Heart left ventricle (tissue), 16 donors: ENCODE measurements at regions not wholly inside any gene's neighbourhood (a gene's known extent, or its start where the extent isn't known, plus 50 kb on each side); places are given as distances from the start of the nearest gene placed in this dataset.
"Not testable (repeated sequence)": the region's sequence is repeated elsewhere in the genome, so short reads cannot be mapped to it uniquely, and the experiment has no call there.

ENCODE experiments used
- ATAC-seq, 4 donors: fragments of 200-7000 bp; cut with Tn5 transposase; one replicate each; pipeline ENCODE4 v1.9.1; 2020 to 2022; ENCODE audit warnings: moderate library complexity in 4 of 4, mild to moderate bottlenecking in 3 of 4, moderate number of reproducible peaks in 1 of 4
- DNase-seq, 5 donors: peaks; one replicate each; pipeline ENCODE4 v3.0.0-alpha.2; 2020
- H3K27ac ChIP-seq, 12 donors: fragments of 200-600 bp; sonication (generic) in 4 of 12; one replicate each; pipeline versions ENCODE4 v1.5.0 to v1.8.0; 2016 to 2022; ENCODE audit warnings: mild to moderate bottlenecking in 2 of 12
- H3K27me3 ChIP-seq, 9 donors: fragments of 200-600 bp; sonication (generic) in 2 of 9; one replicate each; pipeline versions ENCODE4 v1.5.1 to v1.8.0; 2016 to 2022; ENCODE audit warnings: mild to moderate bottlenecking in 3 of 9
- H3K36me3 ChIP-seq, 9 donors: fragments of 200-600 bp; sonication (generic) in 2 of 9; one replicate each; pipeline versions ENCODE4 v1.5.0 to v1.8.0; 2018 to 2022; ENCODE audit warnings: mild to moderate bottlenecking in 2 of 9
- H3K4me1 ChIP-seq, 12 donors: fragments of 200-600 bp; sonication (generic) in 4 of 12; one replicate each; pipeline versions ENCODE4 v1.5.0 to v1.8.0; 2016 to 2022; ENCODE audit warnings: mild to moderate bottlenecking in 3 of 12
- H3K4me3 ChIP-seq, 12 donors: fragments of 200-600 bp; sonication (generic) in 4 of 12; one replicate each; pipeline versions ENCODE4 v1.5.0 to v1.8.0; 2017 to 2022; ENCODE audit warnings: mild to moderate bottlenecking in 9 of 12, moderate library complexity in 4 of 12
- H3K9me3 ChIP-seq, 12 donors: fragments of 200-600 bp; sonication (generic) in 4 of 12; one replicate each; pipeline versions ENCODE4 v1.5.0 to v1.8.0; 2016 to 2022; ENCODE audit warnings: mild to moderate bottlenecking in 1 of 12
- CTCF ChIP-seq, 12 donors: fragments of 200-600 bp; sonication (generic) in 4 of 12; IDR thresholded peaks; one replicate each; pipeline versions ENCODE4 v1.5.0 to v1.8.0; 2018 to 2022; ENCODE audit warnings: antibody characterized with exemption in 12 of 12, mild to moderate bottlenecking in 5 of 12
- POLR2A ChIP-seq, 2 donors: fragments of 450-650 bp; IDR thresholded peaks; one replicate each; pipeline ENCODE4 v1.6.1; 2017; ENCODE audit warnings: antibody characterized with exemption in 2 of 2, mild to moderate bottlenecking in 2 of 2, moderate library complexity in 2 of 2
- WGBS, 4 donors: extraction: QIAGEN DNeasy Blood & Tissue Kit in 2 of 4; methylation state at CpG; one replicate each; pipeline versions ENCODE4 v1.1.5 to v1.1.7; 2013 to 2018; 5-methylcytosine and 5-hydroxymethylcytosine counted together
- intact Hi-C, 10 donors: fragments of 100-400 bp; cut with DNase I; formaldehyde crosslinking; loops; one replicate each; pipeline versions ENCODE4 v1.11.1 to v1.14.2; 2022
- donor health status: ischemic (EF 13 %, LVEDD 7.1; RV severe dilation, severe dysfunction).
- donor health status: healthy with polysubstance abuse.
- donor health status: DM: no; HTN: yes; CAD: no.
- donor health status: DM: no; HTN: no; CAD: no.
- donor health status: ischemic (EF 25% LVEDD 6.9; RV normal size, moderate dysfunction).
- donor health status: ischemic (EF 25% LVEDD 5.7; RV mildly dilated, moderate dysfunction).
- donor health status: healthy.
- donor health status: DM: yes; HTN: yes; CAD: no.
- donor health status: ischemic (EF 35%, LVEDD 5.7; RV mildly dilated, moderate dysfunction).
- donor health status: nonischemic (EF 11% LVEDD 7.7; RV severe dilation, severe dysfunction).
- donor health status: DM: yes; HTN: yes; CAD: no.
- donor health status: PGD.
- donor health status: ischemic (EF 29% LVEDD 5.4; RV normal size, mild dysfunction).
- donor health status: nonischemic (EF 23%, LVEDD 6.1; RV moderate dilation, normal function).

- 58 to 74% (median 70%) methylated on average over 9 of the region's 9 CpGs for WGBS, 4 donors
- Histone ChIP-seq H3K27ac (no peak overlapping the region), H3K4me1 (no peaks in the 10 kb centered on the region), H3K27me3 (peaks cover 0 to 10% (median 0%) of the 10 kb centered on the region in 9 donors), H3K36me3 (no peaks in the 10 kb centered on the region), H3K9me3 (peaks cover 0 to 11% (median 0%) of the 10 kb centered on the region in 12 donors), H3K4me3 (no peak overlapping the region)
- intact Hi-C loops, result loop anchor here in 1 of 10 donors (10.0 kb wide), 1 partner anchor 1883 kb away; no protein-coding TSS in a partner anchor
- DNase-seq (peak in 1 of 5 donors; percentile 51), ATAC-seq (no peak)
- no peak for TF ChIP-seq CTCF (IDR thresholded peaks at IDR 0.05)
- TF ChIP-seq POLR2A (IDR thresholded peaks at IDR 0.05), result no peak
Observed at GRCh38 chr15:22237891-22238275, 157.6 kb downstream of the OR4M2 start.

GRCh38 chr15:22238276-22238958 is 158.1 kb downstream of the OR4M2 start:
- not testable (repeated sequence) for H3K4me3 ChIP-seq, H3K27ac ChIP-seq, H3K4me1 ChIP-seq, H3K36me3 ChIP-seq, H3K27me3 ChIP-seq
- ATAC-seq (peak in 3 of 4 donors; percentile 57 to 89 (median 87)), DNase-seq (peak in 2 of 5 donors; percentile 45 to 60)
- intact Hi-C loops, result loop anchor here in 1 of 10 donors (10.0 kb wide), 1 partner anchor 1884 kb away; no protein-coding TSS in a partner anchor
- WGBS, 4 donors, result 67 to 81% (median 75%) methylated on average over 18 to 20 of the region's 20 CpGs
- H3K9me3 ChIP-seq, result peaks cover 0 to 11% (median 0%) of the 10 kb centered on the region in 12 donors

- not testable (repeated sequence) for H3K36me3 ChIP-seq, H3K4me3 ChIP-seq, H3K4me1 ChIP-seq, H3K9me3 ChIP-seq, H3K27me3 ChIP-seq, H3K27ac ChIP-seq
- ATAC-seq (peak; percentile 31 to 87 (median 58)), DNase-seq (peak in 1 of 5 donors; percentile 63)
- 75 to 81% (median 78%) methylated on average over 17 to 22 of the region's 22 CpGs for WGBS, 4 donors
- intact Hi-C loops, result loop anchor here in 1 of 10 donors (10.0 kb wide), 1 partner anchor 1884 kb away; no protein-coding TSS in a partner anchor
Observed at GRCh38 chr15:22238959-22239805, 158.9 kb downstream of the OR4M2 start.

- Histone ChIP-seq H3K36me3 (no peaks in the 10 kb centered on the region), H3K4me3 (no peak overlapping the region), H3K27ac (no peak overlapping the region), H3K4me1 (no peaks in the 10 kb centered on the region), H3K27me3 (peaks cover 0 to 10% (median 0%) of the 10 kb centered on the region in 9 donors), H3K9me3 (peaks cover 0 to 3% (median 0%) of the 10 kb centered on the region in 12 donors)
- no peak for TF ChIP-seq CTCF (IDR thresholded peaks at IDR 0.05)
- no peak for TF ChIP-seq POLR2A (IDR thresholded peaks at IDR 0.05)
- intact Hi-C loops, result loop anchor here in 1 of 10 donors (10.0 kb wide), 1 partner anchor 1885 kb away; no protein-coding TSS in a partner anchor
- ATAC-seq, result no peak
- 45 to 57% (median 50%) methylated on average over 3 of the region's 3 CpGs for WGBS, 4 donors
- peak in 1 of 5 donors; percentile 46 for DNase-seq
Observed at GRCh38 chr15:22239806-22240180, 159.5 kb downstream of the OR4M2 start.

GRCh38 chr15:22240403-22240802 is 160.1 kb downstream of the OR4M2 start:
- no peaks in the 10 kb centered on the region for H3K4me1 ChIP-seq
- peaks cover 0 to 10% (median 0%) of the 10 kb centered on the region in 9 donors for H3K27me3 ChIP-seq
- intact Hi-C loops, result no loop called here
- no peaks in the 10 kb centered on the region for H3K9me3 ChIP-seq
- no peak overlapping the region for H3K27ac ChIP-seq
- DNase-seq, result no peak
- H3K4me3 ChIP-seq, result no peak overlapping the region
- 82 to 89% (median 89%) methylated on average over 8 of the region's 8 CpGs for WGBS, 4 donors
- ATAC-seq, result no peak
- TF ChIP-seq CTCF (IDR thresholded peaks at IDR 0.05), result no peak
- no peak for TF ChIP-seq POLR2A (IDR thresholded peaks at IDR 0.05)
- no peaks in the 10 kb centered on the region for H3K36me3 ChIP-seq
